ENCODE measurements at regions not wholly inside any gene's neighbourhood (a gene's known extent, or its start where the extent isn't known, plus 50 kb on each side); places are given as distances from the start of the nearest gene placed in this dataset.

GRCh38 chr17:13113821-13114525, 96.1 kb upstream of the ELAC2 start:
- H3K4me1 ChIP-seq (ENCODE audit: low read depth, poor library complexity, severe bottlenecking): no peaks in the 10 kb centered on the region
- H3K79me2 ChIP-seq (ENCODE audit: insufficient read depth, low read depth): no peaks in the 10 kb centered on the region
- H3K27me3 ChIP-seq (ENCODE audit: insufficient read depth, low read depth): no peaks in the 10 kb centered on the region
- TF ChIP-seq CTCF (conservative IDR thresholded peaks at IDR 0.05; ENCODE audit: low read depth, low read length): no peak
- no peak overlapping the region for H3K4me2 ChIP-seq
- no peak overlapping the region for H3K9ac ChIP-seq
- no peak overlapping the region for H2AFZ ChIP-seq (ENCODE audit: low read depth)
- no peaks in the 10 kb centered on the region for H3K36me3 ChIP-seq (ENCODE audit: insufficient read depth)
- no peak overlapping the region for H3K27ac ChIP-seq
- H3K4me3 ChIP-seq (IDR thresholded peaks at IDR 0.05; ENCODE audit: insufficient read depth, low read depth, low read length): no peak overlapping the region
- H4K20me1 ChIP-seq (ENCODE audit: insufficient read depth): no peaks in the 10 kb centered on the region

GRCh38 chr17:13107676-13108235, 89.9 kb upstream of the ELAC2 start:
- Histone ChIP-seq H3K27me3 (ENCODE audit: insufficient read depth, low read depth) (no peaks in the 10 kb centered on the region), H3K4me1 (ENCODE audit: low read depth, poor library complexity, severe bottlenecking) (no peaks in the 10 kb centered on the region), H3K36me3 (ENCODE audit: insufficient read depth) (no peaks in the 10 kb centered on the region), H4K20me1 (ENCODE audit: insufficient read depth) (no peaks in the 10 kb centered on the region), H3K4me2 (no peak overlapping the region), H2AFZ (ENCODE audit: low read depth) (no peak overlapping the region), H3K27ac (no peak overlapping the region), H3K4me3 (IDR thresholded peaks at IDR 0.05; ENCODE audit: insufficient read depth, low read depth, low read length) (no peak overlapping the region), H3K9ac (no peak overlapping the region), H3K79me2 (ENCODE audit: insufficient read depth, low read depth) (no peaks in the 10 kb centered on the region)
- TF ChIP-seq CTCF (conservative IDR thresholded peaks at IDR 0.05; ENCODE audit: low read depth, low read length): no peak

- Histone ChIP-seq H3K4me2 (no peak overlapping the region), H3K27me3 (ENCODE audit: insufficient read depth, low read depth) (no peaks in the 10 kb centered on the region), H4K20me1 (ENCODE audit: insufficient read depth) (no peaks in the 10 kb centered on the region), H3K4me1 (ENCODE audit: low read depth, poor library complexity, severe bottlenecking) (no peaks in the 10 kb centered on the region), H3K36me3 (ENCODE audit: insufficient read depth) (no peaks in the 10 kb centered on the region), H3K79me2 (ENCODE audit: insufficient read depth, low read depth) (no peaks in the 10 kb centered on the region), H3K9ac (no peak overlapping the region), H2AFZ (ENCODE audit: low read depth) (no peak overlapping the region), H3K4me3 (IDR thresholded peaks at IDR 0.05; ENCODE audit: insufficient read depth, low read depth, low read length) (no peak overlapping the region), H3K27ac (no peak overlapping the region)
- TF ChIP-seq CTCF (conservative IDR thresholded peaks at IDR 0.05; ENCODE audit: low read depth, low read length): no peak
Measured at GRCh38 chr17:13106171-13106570, 88.3 kb upstream of the ELAC2 start.

GRCh38 chr17:13104576-13104975, 86.7 kb upstream of the ELAC2 start:
- Histone ChIP-seq H3K9ac (no peak overlapping the region), H3K27me3 (ENCODE audit: insufficient read depth, low read depth) (no peaks in the 10 kb centered on the region), H3K27ac (no peak overlapping the region), H3K36me3 (ENCODE audit: insufficient read depth) (no peaks in the 10 kb centered on the region), H3K4me1 (ENCODE audit: low read depth, poor library complexity, severe bottlenecking) (no peaks in the 10 kb centered on the region), H3K4me2 (no peak overlapping the region), H4K20me1 (ENCODE audit: insufficient read depth) (no peaks in the 10 kb centered on the region), H3K4me3 (IDR thresholded peaks at IDR 0.05; ENCODE audit: insufficient read depth, low read depth, low read length) (no peak overlapping the region), H2AFZ (ENCODE audit: low read depth) (no peak overlapping the region), H3K79me2 (ENCODE audit: insufficient read depth, low read depth) (no peaks in the 10 kb centered on the region)
- no peak for TF ChIP-seq CTCF (conservative IDR thresholded peaks at IDR 0.05; ENCODE audit: low read depth, low read length)
